Spleen (tissue), 11 donors: ENCODE measurements at regions not wholly inside any gene's neighbourhood (a gene's known extent, or its start where the extent isn't known, plus 50 kb on each side); places are given as distances from the start of the nearest gene placed in this dataset.

Experiments
- DNase-seq: peaks from one replicate; pipeline ENCODE4 v3.0.0-alpha.2; 2020
- H3K27ac ChIP-seq, 8 donors: fragments of 200-600 bp; sonication (generic) in 7 of 8; 1 replicate in 4 of 8; 2 replicates in 4 of 8; pipeline versions ENCODE4 v1.5.0 to v1.8.0; 2016 to 2021; ENCODE audit warnings: inconsistent platforms in 4 of 8, mild to moderate bottlenecking in 4 of 8, moderate library complexity in 1 of 8
- H3K27me3 ChIP-seq, 7 donors: fragments of 200-600 bp; sonication (generic) in 6 of 7; replicated peaks in 1 of 7; 1 replicate in 4 of 7; 2 replicates in 3 of 7; pipeline versions ENCODE4 v1.5.0 to v1.8.0; 2016 to 2021; ENCODE audit warnings: inconsistent platforms in 3 of 7, mild to moderate bottlenecking in 1 of 7
- H3K36me3 ChIP-seq, 6 donors: fragments of 200-600 bp; sonication (generic) in 5 of 6; 1 replicate in 4 of 6; 2 replicates in 2 of 6; pipeline versions ENCODE4 v1.5.0 to v1.8.0; 2016 to 2021; ENCODE audit warnings: inconsistent platforms in 2 of 6
- H3K4me1 ChIP-seq, 6 donors: fragments of 200-600 bp; sonication (generic) in 5 of 6; 1 replicate in 3 of 6; 2 replicates in 3 of 6; pipeline versions ENCODE4 v1.5.0 to v1.8.0; 2016 to 2021; ENCODE audit warnings: inconsistent platforms in 3 of 6
- H3K4me3 ChIP-seq, 8 donors: fragments of 200-600 bp; sonication (generic) in 7 of 8; 1 replicate in 4 of 8; 2 replicates in 4 of 8; pipeline versions ENCODE4 v1.5.0 to v1.8.0; 2016 to 2021; ENCODE audit warnings: inconsistent platforms in 4 of 8, mild to moderate bottlenecking in 4 of 8, moderate library complexity in 2 of 8
- H3K9me3 ChIP-seq, 8 donors: fragments of 200-600 bp; sonication (generic) in 7 of 8; 1 replicate in 4 of 8; 2 replicates in 4 of 8; pipeline versions ENCODE4 v1.5.0 to v1.8.0; 2016 to 2021; ENCODE audit warnings: inconsistent platforms in 4 of 8
- POLR2A ChIP-seq, 3 donors: fragments of 450-650 bp; IDR thresholded peaks; one replicate each; pipeline ENCODE4 v1.5.1; 2017; ENCODE audit warnings: antibody characterized with exemption in 3 of 3, mild to moderate bottlenecking in 1 of 3
- POLR2AphosphoS5 ChIP-seq, 3 donors: sonication (generic); formaldehyde crosslinking; IDR thresholded peaks; one replicate each; pipeline ENCODE4 v1.5.1; 2017; ENCODE audit warnings: antibody characterized with exemption in 3 of 3
- WGBS, 5 donors: extraction: QIAGEN DNeasy Blood & Tissue Kit in 3 of 5; methylation state at CpG; one replicate each; pipeline versions ENCODE4 v1.1.5 to v1.1.7; 2013 to 2018; 5-methylcytosine and 5-hydroxymethylcytosine counted together
- intact Hi-C: fragments of 100-400 bp; cut with DNase I; formaldehyde crosslinking; loops from one replicate; pipeline ENCODE4 v1.15.0; 2023; ENCODE audit warnings: low total_unique reads
- TF ChIP-seq, protein P1 (sequence below), 11 experiments: fragments of 200-600 bp in 7 of 11; fragments of 450-650 bp in 4 of 11; sonication (generic) in 4 of 11; IDR thresholded peaks in 8 of 11; conservative IDR thresholded peaks in 3 of 11; 1 replicate in 7 of 11; 2 replicates in 4 of 11; pipeline versions ENCODE4 v1.4.0 to v1.8.0; 2016 to 2021; ENCODE audit warnings: antibody characterized with exemption in 11 of 11, inconsistent platforms in 4 of 11, mild to moderate bottlenecking in 1 of 11
- donor health status: healthy with polysubstance abuse.
- donor health status: DM: no; HTN: no; CAD: no; lungs with moderate emphysema.
- donor health status: DM: no; HTN: no; CAD: no.
- donor health status: Bipolar disorder and iron deficiency.
- donor health status: healthy.
- donor health status: DM: no; HTN: no; CAD: no.
- donor health status: DM: yes; HTN: yes; CAD: no.

DNA sequence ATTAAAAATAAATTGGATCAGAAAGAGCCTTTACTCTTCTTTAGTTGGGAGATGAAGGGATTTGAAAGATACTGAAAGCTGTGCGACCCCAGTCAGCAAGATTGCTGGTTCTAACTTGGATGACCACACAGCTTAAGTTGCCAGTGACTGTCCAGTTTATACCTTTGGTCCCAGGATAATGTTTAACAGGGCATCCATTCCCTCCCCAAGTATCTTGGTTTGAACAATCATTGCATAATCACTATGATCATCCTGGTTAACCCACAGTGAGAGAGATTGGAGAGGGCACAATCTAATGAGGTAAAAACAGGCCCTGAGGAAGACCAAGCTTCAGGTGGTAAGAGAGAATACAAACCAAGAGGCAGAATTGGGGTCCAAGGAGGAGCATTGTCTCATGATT, 798.3 kb downstream of the MAFB start:
- H3K4me1 ChIP-seq, result peaks cover 0 to 14% (median 3%) of the 10 kb centered on the region in 6 donors
- H3K27ac ChIP-seq, result no peak overlapping the region
- H3K36me3 ChIP-seq, result no peaks in the 10 kb centered on the region
- H3K9me3 ChIP-seq, result no peaks in the 10 kb centered on the region
- DNase-seq, result no peak
- TF ChIP-seq, protein P1, sequence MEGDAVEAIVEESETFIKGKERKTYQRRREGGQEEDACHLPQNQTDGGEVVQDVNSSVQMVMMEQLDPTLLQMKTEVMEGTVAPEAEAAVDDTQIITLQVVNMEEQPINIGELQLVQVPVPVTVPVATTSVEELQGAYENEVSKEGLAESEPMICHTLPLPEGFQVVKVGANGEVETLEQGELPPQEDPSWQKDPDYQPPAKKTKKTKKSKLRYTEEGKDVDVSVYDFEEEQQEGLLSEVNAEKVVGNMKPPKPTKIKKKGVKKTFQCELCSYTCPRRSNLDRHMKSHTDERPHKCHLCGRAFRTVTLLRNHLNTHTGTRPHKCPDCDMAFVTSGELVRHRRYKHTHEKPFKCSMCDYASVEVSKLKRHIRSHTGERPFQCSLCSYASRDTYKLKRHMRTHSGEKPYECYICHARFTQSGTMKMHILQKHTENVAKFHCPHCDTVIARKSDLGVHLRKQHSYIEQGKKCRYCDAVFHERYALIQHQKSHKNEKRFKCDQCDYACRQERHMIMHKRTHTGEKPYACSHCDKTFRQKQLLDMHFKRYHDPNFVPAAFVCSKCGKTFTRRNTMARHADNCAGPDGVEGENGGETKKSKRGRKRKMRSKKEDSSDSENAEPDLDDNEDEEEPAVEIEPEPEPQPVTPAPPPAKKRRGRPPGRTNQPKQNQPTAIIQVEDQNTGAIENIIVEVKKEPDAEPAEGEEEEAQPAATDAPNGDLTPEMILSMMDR (IDR thresholded peaks at IDR 0.05 in 8 of 11, conservative IDR thresholded peaks at IDR 0.05 in 3 of 11), result no peak
- TF ChIP-seq POLR2AphosphoS5 (IDR thresholded peaks at IDR 0.05) (no peak), POLR2A (IDR thresholded peaks at IDR 0.05) (no peak)
- intact Hi-C loops, result no loop called here
- WGBS, 5 donors, result 78 to 97% (median 88%) methylated on average over 1 of the region's 1 CpG
- H3K27me3 ChIP-seq, result peaks cover 0 to 10% (median 0%) of the 10 kb centered on the region in 7 donors
- H3K4me3 ChIP-seq, result no peak overlapping the region

- 63 to 81% (median 79%) methylated on average over 2 of the region's 2 CpGs for WGBS, 5 donors
- Histone ChIP-seq H3K4me1 (peaks cover 0 to 14% (median 3%) of the 10 kb centered on the region in 6 donors), H3K4me3 (no peak overlapping the region), H3K27me3 (no peaks in the 10 kb centered on the region), H3K36me3 (no peaks in the 10 kb centered on the region), H3K27ac (no peak overlapping the region), H3K9me3 (no peaks in the 10 kb centered on the region)
- intact Hi-C loops, result loop anchor here (5.0 to 10.0 kb wide), 3 partner anchors 806 to 1074 kb away; no protein-coding TSS in a partner anchor
- no peak for DNase-seq
- TF ChIP-seq, protein P1 (IDR thresholded peaks at IDR 0.05 in 8 of 11, conservative IDR thresholded peaks at IDR 0.05 in 3 of 11), result no peak
- TF ChIP-seq POLR2A (IDR thresholded peaks at IDR 0.05) (no peak), POLR2AphosphoS5 (IDR thresholded peaks at IDR 0.05) (no peak)
These were observed 800.7 kb downstream of the MAFB start for GRCh38 chr20:39888310-39888709.

GRCh38 chr20:39886650-39887190, 802.3 kb downstream of the MAFB start:
- no peak overlapping the region for H3K4me3 ChIP-seq
- intact Hi-C loops, result loop anchor here (5.0 to 10.0 kb wide), 3 partner anchors 808 to 1076 kb away; no protein-coding TSS in a partner anchor

More at GRCh38 chr20:39886650-39887190, 802.3 kb downstream of the MAFB start:
- Histone ChIP-seq H3K36me3 (no peaks in the 10 kb centered on the region), H3K9me3 (peaks cover 0 to 9% (median 3%) of the 10 kb centered on the region in 8 donors), H3K27ac (peak overlapping the region in 1 of 8 donors; percentile 6), H3K27me3 (no peaks in the 10 kb centered on the region), H3K4me1 (peaks cover 0 to 14% (median 3%) of the 10 kb centered on the region in 6 donors)
- 51 to 66% (median 56%) methylated on average over 3 of the region's 3 CpGs for WGBS, 5 donors
- no peak for TF ChIP-seq POLR2AphosphoS5 (IDR thresholded peaks at IDR 0.05)
- TF ChIP-seq POLR2A (IDR thresholded peaks at IDR 0.05), result no peak
- TF ChIP-seq, protein P1 (IDR thresholded peaks at IDR 0.05 in 8 of 11, conservative IDR thresholded peaks at IDR 0.05 in 3 of 11), result no peak
- DNase-seq, result no peak
